CD4-positive, alpha-beta T cell treated with Interleukin-15 for 4 hours (primary cell): ENCODE measurements at regions not wholly inside any gene's neighbourhood (a gene's known extent, or its start where the extent isn't known, plus 50 kb on each side); places are given as distances from the start of the nearest gene placed in this dataset.
"Not testable (repeated sequence)": the region's sequence is repeated elsewhere in the genome, so short reads cannot be mapped to it uniquely, and the experiment has no call there.

Experiments
- DNase-seq: peaks from one replicate; pipeline ENCODE4 v3.0.0-alpha.2; 2020; ENCODE audit warnings: low spot score

DNA sequence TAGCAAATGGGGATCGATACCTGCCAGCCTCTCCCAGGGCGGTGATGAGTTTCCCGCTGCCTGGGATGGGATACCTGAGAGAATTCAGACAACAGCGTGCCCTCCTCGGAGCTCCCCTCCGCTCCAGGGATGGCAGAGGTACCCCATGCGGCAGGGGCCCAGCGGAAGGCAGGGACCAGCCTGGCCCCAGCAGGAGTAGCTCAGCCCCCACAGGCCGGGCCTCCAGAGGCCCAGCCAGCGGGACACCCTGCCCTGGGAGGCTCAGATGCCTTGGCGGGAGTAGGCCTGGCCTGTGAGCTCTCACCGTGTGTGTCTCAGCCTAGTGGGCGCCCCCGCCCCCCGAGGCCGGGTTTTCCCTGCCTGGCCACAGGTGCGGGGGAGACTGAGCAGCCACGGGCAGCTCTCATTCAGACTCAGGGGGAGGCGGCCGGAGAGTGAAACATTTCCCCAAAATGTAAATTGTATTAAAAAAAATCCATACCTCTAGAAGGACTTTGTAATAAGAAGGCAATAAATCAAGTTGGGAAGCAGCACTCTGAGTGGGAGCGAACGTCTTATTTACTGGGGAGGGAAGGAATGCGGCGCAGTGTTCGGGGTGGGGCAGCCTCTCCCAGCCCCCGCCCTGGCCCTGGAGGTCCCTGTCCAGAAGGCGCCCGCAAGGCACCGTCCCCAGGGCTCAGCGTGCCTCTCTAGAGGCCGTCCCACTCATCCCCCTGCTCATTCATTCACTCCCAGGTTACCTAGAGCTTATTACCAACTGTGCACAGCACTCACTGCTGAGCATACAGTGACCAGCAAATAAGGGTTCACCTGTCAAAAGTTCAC is 888.0 kb downstream of the BRD1 start:
- no peak for DNase-seq

DNA sequence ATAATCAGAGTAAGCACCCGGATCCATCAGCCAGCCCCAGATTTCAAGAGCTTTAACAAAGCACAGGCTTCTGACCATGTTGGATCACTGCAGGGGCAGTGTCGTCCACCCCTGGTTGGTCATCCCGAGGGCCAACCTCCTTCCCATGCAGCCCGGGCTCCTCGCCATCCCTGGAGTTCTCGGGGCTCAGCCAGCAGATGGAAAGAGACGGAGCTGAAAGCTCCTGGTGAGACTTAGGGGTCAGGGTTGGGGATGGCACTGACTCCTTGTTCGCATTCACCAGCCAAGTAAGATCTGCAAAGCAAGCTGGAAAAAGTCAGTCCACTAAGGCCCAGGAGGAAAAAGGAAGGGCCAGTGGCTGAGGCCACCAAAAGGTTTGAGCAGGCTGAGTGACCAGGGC is 888.9 kb downstream of the BRD1 start:
- no peak for DNase-seq

DNA sequence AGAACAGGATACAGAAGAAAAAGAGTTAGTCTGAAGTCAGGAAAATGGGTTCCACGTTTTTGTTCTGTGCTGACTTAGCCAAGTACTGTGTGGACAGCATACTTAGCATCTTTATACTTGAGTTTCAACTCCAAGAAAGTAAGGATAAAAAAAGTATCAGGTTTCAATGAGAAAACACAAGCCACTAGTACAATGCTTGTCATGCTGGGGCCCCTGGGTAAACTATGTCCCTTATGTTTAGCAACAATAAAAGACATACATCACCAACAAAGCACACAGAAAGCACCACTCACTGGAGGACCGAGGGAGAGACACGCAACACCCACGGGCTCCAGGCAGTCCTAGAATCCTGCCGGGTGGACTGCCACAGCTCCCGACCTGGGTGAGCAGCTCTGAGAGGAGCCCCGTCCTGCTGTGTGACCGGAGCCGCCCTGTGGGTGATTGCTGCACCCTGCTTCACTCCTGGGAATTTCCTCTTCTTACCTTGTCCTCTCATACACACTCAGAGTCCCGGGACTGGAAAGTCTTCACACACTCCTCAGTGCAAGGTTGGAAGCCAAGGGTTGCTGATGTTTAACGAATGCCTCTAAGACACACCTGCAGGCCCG is 890.5 kb downstream of the BRD1 start:
- no peak for DNase-seq

DNA sequence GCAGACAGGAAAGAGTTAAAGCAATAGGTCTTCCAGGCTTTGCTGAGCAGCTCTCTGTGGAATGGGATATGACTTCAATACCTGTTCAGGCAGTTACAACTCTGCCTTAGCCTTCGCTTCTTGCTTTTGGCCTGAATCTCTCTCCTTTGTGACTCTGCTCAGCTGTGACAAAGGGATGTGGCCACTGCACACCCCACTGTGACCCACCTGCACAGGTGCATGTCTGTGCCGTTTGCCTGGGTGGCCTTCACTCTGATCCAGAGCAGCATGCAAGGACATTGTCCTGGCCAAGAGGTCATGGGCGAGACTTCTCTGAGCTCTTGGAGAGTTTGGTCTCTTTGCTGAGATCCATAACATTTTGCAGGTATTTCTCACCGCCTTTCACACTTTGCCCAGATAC is 891.3 kb downstream of the BRD1 start:
- DNase-seq = no peak

DNA sequence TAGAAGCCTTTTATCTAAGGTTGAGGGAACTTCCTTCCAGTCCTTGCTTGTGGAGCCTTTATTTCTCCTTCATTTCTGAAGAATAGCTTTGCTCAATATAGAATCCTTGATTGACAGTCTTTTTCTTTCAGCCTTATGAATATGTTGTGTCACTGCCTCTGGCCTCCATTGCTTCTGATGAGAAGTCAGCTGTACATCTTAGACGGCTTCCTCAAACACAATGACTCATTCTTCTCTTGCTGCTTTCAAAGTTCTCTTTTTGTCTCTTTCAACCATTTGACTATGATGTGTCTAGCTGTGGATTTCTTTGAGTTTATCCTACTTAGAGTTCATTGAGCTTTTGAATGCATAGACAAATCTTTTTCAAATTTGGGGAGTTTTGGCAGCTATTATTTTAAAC is 893.2 kb downstream of the BRD1 start:
- DNase-seq = no peak

DNA sequence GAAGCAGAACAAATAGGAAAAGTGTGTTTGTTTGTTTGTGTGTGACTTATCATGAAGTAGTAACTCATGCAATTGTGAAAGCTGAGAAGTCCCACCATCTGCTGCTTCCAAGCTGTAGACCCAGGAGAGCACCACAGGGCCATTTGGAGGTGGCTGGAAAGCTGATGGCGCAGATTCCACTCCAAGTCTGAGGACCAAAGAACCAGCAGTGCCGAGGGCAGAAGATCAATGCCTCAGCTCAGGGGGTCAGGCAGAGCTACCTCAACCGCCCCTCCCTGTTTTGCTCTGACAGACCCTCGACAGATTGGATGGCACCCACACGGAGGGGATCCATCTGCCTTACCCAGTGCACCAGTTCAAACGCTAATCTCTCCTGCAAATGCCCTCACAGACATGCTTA is 896.2 kb downstream of the BRD1 start:
- DNase-seq = no peak

DNA sequence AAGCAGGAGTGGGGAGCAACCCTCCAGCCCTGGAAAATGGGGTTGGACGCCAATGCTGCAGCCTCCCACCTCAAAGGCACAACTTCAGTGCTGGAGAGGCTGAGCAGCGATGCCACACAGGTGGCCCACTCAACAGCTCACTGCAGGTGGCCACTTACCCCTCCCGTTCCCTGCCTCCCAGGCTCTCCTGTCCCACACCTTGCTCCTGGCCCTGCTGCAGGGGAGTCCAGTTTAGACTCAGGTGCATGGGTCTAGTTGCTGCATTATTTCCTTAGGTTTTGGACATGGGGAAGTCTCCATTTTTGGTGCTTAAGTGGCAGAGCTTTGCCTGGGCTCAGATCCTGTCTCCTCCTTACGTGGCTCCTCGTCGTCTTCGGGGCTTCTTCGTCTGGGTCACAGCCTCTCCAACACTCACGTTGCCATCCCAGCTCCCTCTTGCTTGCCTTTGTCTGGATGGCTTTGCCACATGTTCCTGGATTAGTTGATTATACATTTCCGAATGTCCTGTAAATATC is 898.3 kb downstream of the BRD1 start:
- DNase-seq = no peak

DNA sequence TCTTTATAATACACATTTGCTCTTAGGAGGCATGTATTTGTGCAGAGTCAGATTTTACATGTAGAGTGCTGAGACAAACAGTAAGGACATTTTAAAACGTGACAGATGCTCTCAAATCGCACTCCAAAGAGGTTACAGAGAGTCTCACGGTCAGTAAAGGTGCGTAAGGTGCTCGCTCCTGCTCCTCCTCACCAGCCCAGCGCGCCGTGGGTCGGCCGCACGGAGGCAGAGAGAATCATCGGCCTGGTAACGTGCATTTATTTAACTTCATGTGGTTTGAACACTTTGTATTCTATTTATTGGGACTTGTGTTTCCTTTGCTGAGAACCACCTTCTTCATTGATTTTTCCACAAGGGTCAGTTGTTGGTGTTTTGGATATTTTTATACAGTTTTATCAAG is 900.1 kb downstream of the BRD1 start:
- no peak for DNase-seq

DNA sequence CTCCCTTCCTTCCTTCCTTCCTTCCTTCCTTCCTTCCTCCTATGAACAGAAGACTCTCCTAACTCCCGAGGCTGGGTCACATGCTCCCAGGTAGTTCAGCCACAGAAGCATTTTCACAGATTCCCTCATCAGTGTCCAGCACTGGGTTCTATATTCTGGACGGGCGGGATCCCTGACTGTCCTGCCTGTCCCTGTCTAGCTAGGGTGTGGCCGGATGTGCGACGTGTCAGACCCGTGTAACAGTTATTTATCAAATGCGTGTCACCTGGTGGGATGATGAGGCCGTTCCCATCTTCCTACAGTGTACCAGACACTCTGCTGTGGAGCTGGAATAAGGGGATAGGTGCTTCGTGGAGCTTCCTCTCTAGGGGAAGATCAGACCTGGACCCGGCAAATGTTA is 901.0 kb downstream of the BRD1 start:
- no peak for DNase-seq

DNA sequence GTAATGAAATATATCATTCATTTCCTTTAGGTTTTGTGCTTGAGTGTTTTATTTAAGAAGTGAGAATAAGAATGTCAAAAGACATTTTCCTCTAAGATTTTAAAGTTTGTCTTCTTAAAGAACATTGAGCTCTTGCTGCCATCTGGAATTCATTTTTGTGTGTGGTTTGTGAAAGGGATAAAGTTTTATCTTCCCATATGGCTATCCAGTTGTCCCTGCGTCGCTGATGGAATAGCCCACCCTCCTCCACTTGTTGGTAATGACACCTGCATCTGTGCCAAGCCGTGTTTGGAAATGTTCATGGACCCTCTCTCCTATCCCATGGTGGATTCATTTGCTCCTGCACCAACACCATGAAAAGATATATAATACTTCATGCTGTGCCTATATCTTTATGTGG is 901.5 kb downstream of the BRD1 start:
- DNase-seq = no peak

DNA sequence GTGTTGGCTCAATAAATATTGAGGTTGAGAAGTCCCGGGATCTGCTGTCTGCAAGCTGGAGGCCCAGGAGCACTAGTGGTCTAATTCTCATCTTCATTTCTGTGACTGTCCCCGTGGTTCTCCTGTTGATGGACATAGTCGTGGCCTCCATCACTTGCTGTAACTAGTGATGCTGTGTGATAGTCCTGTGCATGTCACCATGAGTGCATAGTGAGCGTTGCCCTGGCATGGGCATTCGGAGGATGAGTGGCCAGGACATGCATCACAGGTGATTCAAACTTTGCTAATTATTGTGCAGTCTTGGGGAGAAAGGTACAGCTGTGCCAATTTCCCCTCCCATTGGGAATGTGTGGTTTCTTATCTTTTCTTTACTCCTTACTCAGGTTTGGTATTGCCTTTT is 902.2 kb downstream of the BRD1 start:
- DNase-seq = no peak

DNA sequence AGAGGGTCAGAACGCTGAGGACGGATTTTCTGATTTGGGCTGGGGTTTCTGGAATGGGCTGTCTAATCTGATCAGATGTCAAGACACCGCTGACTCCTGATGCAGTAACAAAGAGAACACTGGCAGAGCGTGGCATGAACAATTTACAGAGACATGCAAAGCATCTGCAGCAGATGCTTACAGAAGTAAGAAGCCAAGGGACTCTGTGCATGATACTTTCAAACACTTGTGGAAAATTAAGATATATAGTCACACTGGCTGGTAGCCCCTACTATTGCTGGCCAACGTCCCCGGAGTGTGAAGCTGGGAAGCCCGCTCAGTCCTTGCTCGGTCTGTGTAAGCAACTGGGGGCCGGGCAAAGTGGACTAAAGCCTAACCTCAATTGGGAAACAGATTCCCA is 903.7 kb downstream of the BRD1 start:
- DNase-seq = no peak

DNA sequence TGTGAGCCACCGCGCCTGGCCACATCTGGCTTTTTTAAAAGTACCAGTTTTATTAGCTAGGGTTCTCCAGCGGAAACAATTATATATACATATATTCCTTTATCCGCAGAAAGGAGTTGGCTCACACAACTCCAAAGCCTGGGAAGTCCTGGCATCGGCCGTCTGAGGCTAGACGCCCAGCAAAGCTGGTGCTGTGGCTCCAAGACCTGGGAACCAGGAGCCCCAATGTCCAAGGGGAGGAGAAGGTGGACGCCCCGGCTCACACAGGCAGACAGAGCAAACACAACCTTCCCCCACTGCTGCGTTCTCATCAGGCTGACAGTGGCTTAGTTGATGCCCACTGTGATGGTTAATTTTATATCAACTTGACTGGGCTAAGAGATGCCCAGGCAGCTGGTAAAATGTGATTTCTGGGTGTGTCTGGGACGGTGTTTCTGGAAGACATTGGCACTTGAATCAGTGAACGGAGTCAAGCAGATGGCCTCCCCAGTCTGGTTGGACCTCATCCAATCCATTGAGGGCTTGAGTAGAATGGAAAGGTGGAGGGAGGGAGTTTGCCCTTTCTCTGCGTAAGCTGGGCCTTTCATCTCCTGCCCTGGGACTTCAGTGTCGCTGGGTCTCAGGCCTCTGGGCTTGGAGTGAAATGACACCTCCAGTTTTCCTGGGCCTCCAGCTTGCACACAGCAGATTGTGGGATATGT is 904.4 kb downstream of the BRD1 start:
- DNase-seq = no peak

DNA sequence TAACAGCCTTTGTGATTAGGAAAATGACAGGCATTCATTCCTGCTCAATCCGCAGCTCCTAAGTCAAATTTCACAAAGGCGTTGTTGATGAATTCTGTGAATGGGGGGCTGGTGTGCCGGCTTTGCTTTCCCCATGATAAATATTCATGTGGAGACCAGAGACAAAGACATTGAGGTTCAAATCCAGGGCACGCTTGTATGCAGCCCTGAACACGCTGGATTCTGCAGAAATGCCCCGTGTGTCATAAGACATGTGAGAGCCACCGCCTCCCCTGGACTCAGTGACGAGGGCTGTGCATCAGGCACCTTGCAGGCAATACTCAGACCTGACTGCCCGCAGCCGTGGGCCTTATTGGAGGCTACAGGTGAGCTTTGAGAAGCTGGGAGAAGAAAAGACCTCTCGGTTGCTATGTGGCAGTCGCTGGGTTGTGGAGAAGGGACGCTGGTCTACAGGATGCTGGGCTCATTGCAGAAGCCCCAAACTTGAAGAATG is 906.2 kb downstream of the BRD1 start:
- no peak for DNase-seq

DNA sequence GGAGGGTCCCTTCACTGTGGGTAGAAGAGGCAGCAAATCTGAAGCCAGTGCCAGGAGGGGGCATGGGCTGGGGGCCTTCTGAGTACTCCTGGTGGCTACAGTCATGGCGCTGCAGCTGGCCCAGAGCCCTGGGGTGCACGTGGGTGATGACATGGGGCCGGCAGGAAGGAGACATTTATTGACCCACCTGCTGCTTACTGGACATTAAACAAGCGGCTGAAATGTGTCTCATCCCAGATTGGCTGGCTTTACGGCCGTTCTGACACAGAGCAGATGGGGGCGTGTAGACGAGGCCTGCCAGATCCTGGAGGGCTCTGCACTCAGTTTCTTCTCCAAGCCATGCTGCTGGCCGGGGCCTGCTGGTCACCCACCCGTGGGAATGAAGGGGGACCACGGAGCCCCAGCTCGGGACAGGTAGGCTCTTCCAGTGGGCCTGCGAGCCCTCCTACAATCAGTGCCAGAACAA is 906.9 kb downstream of the BRD1 start:
- DNase-seq = no peak

DNA sequence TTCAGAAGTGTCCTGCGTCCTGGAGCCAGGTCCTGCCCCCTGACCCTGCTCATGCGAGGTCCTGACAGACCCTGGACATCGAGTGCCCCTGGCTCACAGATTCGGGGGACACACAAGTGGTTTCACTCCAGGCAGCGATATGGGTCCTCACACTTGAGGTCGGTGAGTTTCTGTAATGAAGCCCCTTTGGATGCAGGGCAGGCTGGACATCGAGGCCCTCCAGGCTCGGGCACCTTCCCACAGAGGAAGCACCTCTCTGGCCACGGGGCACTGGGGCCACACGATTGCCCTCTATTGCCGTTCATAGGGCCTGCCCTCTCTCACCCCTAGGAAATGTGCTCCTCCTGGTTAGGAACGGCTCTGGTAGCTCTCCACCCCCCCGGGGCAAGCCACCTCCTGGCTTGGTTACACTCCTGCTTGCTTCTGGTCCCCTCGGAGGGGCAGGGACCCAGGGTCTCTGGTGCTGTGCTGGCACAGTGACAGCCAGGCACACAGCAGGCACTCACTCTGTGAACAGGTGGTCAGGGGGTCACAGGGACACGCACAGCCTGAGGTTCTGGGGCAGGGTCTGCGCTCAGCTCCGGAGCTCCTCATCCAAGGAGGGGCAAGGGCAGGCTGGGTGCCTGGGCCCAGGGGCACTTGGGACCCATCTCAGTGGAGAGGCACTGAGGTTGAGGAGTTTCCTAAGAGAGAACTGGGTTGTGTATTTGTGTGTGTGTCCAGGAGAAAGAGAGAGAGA is 907.7 kb downstream of the BRD1 start:
- DNase-seq = no peak

DNA sequence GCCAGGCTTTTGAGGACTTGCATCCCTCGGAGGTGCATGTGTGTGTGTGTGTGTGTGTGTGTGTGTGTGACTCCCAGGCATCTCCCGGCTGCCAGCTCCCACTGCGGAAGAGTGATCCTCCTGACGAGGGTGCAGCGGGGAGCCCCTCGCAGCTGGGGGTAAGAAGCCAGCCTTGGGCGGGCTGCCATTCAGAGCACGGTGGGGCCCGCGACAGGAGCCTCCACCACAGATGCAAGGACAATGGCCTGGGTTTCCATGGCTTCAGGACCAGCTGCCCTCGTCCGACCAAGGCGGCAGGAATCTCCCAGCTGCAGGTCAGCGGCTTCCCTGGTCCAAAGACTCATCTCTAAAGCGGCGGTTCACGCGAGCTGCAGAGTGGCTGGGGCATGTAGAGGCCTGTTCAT is 908.5 kb downstream of the BRD1 start:
- no peak for DNase-seq

DNA sequence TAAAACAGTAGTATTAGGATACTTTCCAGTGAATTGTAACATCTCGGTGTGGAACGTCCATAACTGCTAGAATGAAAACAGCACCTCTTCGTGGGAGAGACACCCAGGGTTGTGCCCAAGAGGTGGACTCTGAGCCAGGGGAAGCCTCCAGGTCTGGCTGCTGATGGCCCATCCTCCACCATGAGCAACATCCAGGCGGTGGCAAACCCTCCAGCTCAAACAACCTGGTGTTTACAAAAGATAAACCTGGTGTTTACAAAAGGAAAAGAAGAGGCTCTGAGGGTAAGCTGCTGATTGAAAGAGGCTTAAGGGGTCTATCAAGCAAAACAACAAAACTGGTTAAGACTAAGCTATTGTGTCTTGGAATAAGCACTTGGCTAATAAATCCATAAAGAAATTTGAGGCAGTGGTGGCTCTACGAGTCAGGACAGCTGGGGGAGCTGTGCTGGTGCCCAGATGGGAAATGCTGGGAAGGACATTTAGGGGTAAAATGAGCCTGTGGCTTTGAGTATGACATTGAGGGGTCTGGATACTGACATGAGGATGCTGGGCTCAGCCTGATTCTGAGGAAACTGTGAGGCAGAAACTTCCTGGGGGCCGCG is 909.0 kb downstream of the BRD1 start:
- DNase-seq = no peak

DNA sequence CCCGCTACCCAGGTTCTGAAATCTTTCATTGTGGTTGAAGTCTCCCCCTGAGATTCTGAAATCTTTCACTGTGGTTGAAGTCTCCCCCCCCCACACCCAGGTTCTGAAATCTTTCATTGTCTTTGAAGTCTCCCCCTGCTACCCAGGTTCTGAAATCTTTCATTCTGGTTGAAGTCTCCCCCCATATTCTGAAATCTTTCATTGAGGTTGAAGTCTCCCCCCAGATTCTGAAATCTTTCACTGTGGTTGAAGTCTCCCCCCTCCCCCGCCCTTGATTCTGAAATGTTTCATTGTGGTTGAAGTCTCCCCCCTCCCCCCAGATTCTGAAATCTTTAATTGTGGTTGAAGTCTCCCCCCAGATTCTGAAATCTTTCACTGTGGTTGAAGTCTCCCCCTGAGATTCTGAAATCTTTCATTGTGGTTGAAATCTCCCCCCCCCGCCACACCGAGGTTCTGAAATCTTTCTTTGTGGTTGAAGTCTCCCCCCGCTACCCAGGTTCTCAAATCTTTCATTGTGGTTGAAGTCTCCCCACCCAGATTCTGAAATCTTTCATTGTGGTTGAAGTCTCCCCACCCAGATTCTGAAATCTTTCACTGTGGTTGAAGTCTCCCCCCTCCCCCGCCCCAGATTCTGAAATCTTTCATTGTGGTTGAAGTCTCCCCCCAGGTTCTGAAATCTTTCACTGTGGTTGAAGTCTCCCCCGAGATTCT is 915.2 kb downstream of the BRD1 start:
- DNase-seq = not testable (repeated sequence)

DNA sequence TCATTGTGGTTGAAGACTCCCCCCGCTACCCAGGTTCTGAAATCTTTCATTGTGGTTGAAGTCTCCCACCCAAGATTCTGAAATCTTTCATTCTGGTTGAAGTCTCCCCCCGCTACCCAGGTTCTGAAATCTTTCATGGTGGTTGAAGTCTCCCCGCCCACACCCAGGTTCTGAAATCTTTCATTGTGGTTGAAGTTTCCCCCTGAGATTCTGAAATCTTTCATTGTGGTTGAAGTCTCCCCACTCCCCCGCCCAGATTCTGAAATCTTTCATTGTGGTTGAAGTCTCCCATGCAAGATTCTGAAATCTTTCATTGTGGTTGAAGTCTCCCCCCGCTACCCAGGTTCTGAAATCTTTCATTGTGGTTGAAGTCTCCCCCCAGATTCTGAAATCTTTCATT is 916.0 kb downstream of the BRD1 start:
- DNase-seq = not testable (repeated sequence)

DNA sequence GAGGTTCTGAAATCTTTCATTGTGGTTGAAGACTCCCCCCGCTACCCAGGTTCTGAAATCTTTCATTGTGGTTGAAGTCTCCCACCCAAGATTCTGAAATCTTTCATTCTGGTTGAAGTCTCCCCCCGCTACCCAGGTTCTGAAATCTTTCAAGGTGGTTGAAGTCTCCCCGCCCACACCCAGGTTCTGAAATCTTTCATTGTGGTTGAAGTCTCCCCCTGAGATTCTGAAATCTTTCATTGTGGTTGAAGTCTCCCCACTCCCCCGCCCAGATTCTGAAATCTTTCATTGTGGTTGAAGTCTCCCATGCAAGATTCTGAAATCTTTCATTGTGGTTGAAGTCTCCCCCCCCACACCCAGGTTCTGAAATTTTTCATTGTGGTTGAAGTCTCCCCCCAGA is 916.6 kb downstream of the BRD1 start:
- not testable (repeated sequence) for DNase-seq
